ENCODE measurements at regions not wholly inside any gene's neighbourhood (a gene's known extent, or its start where the extent isn't known, plus 50 kb on each side); places are given as distances from the start of the nearest gene placed in this dataset.

DNA sequence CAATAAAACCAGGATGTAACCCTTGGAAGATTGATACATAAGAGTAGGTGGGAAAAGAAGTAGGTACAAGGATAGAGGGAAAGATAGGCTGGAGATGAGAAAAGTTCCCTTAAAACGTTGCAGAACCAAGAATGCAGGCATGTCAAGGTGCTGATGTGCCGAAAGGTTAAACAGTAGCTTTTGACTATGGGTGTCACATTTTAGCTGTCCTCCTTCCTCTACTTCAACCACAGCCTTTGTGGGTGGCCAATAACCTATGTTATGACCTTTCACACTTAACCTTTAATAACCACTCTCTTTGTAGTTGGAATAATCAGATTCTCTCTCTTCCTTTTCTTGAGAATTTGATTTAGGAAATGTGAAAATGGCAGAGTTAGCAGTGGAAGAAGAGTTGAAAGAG is 184.5 kb upstream of the GAP43 start:
- TF ChIP-seq POLR2A (IDR thresholded peaks at IDR 0.05), result no peak
- TF ChIP-seq, protein P1, sequence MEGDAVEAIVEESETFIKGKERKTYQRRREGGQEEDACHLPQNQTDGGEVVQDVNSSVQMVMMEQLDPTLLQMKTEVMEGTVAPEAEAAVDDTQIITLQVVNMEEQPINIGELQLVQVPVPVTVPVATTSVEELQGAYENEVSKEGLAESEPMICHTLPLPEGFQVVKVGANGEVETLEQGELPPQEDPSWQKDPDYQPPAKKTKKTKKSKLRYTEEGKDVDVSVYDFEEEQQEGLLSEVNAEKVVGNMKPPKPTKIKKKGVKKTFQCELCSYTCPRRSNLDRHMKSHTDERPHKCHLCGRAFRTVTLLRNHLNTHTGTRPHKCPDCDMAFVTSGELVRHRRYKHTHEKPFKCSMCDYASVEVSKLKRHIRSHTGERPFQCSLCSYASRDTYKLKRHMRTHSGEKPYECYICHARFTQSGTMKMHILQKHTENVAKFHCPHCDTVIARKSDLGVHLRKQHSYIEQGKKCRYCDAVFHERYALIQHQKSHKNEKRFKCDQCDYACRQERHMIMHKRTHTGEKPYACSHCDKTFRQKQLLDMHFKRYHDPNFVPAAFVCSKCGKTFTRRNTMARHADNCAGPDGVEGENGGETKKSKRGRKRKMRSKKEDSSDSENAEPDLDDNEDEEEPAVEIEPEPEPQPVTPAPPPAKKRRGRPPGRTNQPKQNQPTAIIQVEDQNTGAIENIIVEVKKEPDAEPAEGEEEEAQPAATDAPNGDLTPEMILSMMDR (IDR thresholded peaks at IDR 0.05), result no peak
